Right lobe of liver (tissue), 6 donors: ENCODE measurements at regions not wholly inside any gene's neighbourhood (a gene's known extent, or its start where the extent isn't known, plus 50 kb on each side); places are given as distances from the start of the nearest gene placed in this dataset.

Experiments
- ATAC-seq, 4 donors: fragments of 200-7000 bp; cut with Tn5 transposase; one replicate each; pipeline ENCODE4 v1.9.1; 2020; ENCODE audit warnings: mild to moderate bottlenecking in 4 of 4, moderate library complexity in 4 of 4
- DNase-seq, 3 donors: peaks; one replicate each; pipeline ENCODE4 v3.0.0-alpha.2; 2020
- H3K27ac ChIP-seq, 3 donors: fragments of 200-600 bp; one replicate each; pipeline ENCODE4 v1.8.0; 2022
- H3K27me3 ChIP-seq, 2 donors: fragments of 200-600 bp; one replicate each; pipeline ENCODE4 v1.8.0; 2022
- H3K36me3 ChIP-seq, 4 donors: fragments of 200-600 bp; sonication (generic) in 1 of 4; one replicate each; pipeline versions ENCODE4 v1.5.1 to v1.8.0; 2017 to 2022; ENCODE audit warnings: control low read depth in 1 of 4
- H3K4me1 ChIP-seq, 4 donors: fragments of 200-600 bp; sonication (generic) in 1 of 4; one replicate each; pipeline versions ENCODE4 v1.5.1 to v1.8.0; 2017 to 2022; ENCODE audit warnings: control low read depth in 1 of 4
- H3K4me3 ChIP-seq, 3 donors: fragments of 200-600 bp; one replicate each; pipeline ENCODE4 v1.8.0; 2022
- H3K9me3 ChIP-seq, 4 donors: fragments of 200-600 bp; sonication (generic) in 1 of 4; one replicate each; pipeline versions ENCODE4 v1.5.1 to v1.8.0; 2017 to 2022; ENCODE audit warnings: control low read depth in 1 of 4
- POLR2A ChIP-seq: fragments of 450-650 bp; IDR thresholded peaks from one replicate; pipeline ENCODE4 v1.6.1; 2017; ENCODE audit warnings: antibody characterized with exemption, mild to moderate bottlenecking
- WGBS: methylation state at CpG from one replicate; pipeline ENCODE4 v1.1.6; 2018; ENCODE audit warnings: low coverage, low lambda C conversion rate; ENCODE audit not compliant: insufficient coverage; ENCODE audit errors: missing lambda C conversion rate; 5-methylcytosine and 5-hydroxymethylcytosine counted together
- intact Hi-C, 2 donors: fragments of 100-400 bp; cut with DNase I; formaldehyde crosslinking; loops; one replicate each; pipeline versions ENCODE4 v1.11.2 to v1.14.1; 2022
- TF ChIP-seq, protein P1 (sequence below), 4 donors: fragments of 200-600 bp in 3 of 4; fragments of 450-650 bp in 1 of 4; IDR thresholded peaks; one replicate each; pipeline versions ENCODE4 v1.5.1 to v1.8.0; 2016 to 2022; ENCODE audit warnings: antibody characterized with exemption in 4 of 4, mild to moderate bottlenecking in 2 of 4
- donor health status: DM: no; HTN: yes; CAD: no.
- donor health status: DM: no; HTN: no; CAD: no.
- donor health status: DM: no; HTN: no; CAD: no.
- donor health status: DM: no; HTN: yes; CAD: no.
- donor health status: DM: no; HTN: yes; CAD: no.

DNA sequence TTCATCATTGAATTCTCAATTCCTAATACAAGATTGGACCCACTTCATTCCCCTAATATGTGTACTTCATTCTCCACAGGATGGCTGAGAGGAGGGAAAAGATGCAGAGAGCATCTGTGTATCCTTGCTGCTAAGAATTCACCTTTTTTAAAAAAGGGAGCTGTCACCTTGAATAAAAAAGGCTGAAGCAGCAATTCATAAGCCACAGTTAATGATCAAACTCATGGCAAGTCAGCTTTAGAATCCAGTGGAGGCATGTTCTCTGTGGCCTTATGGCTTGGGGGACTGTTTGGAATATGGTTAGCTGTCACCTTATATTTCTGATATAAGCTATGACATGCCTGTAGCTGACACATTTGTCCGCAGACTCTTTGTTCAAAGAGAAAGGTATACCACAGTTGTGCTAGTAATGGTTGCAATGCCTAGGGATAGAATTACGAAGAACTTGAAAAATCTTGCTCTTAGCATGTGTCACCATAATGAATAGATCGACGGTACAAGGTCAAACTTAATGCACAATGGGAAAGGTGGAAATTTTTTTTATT lies 256.8 kb upstream of the TNC start:
- Histone ChIP-seq H3K4me1 (no peaks in the 10 kb centered on the region), H3K9me3 (no peaks in the 10 kb centered on the region), H3K4me3 (no peak overlapping the region), H3K27me3 (no peaks in the 10 kb centered on the region), H3K27ac (no peak overlapping the region), H3K36me3 (no peaks in the 10 kb centered on the region)
- intact Hi-C loops = no loop called here
- ATAC-seq = no peak
- TF ChIP-seq POLR2A = no peak
- TF ChIP-seq, protein P1, sequence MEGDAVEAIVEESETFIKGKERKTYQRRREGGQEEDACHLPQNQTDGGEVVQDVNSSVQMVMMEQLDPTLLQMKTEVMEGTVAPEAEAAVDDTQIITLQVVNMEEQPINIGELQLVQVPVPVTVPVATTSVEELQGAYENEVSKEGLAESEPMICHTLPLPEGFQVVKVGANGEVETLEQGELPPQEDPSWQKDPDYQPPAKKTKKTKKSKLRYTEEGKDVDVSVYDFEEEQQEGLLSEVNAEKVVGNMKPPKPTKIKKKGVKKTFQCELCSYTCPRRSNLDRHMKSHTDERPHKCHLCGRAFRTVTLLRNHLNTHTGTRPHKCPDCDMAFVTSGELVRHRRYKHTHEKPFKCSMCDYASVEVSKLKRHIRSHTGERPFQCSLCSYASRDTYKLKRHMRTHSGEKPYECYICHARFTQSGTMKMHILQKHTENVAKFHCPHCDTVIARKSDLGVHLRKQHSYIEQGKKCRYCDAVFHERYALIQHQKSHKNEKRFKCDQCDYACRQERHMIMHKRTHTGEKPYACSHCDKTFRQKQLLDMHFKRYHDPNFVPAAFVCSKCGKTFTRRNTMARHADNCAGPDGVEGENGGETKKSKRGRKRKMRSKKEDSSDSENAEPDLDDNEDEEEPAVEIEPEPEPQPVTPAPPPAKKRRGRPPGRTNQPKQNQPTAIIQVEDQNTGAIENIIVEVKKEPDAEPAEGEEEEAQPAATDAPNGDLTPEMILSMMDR (IDR thresholded peaks at IDR 0.05) = no peak
- WGBS = 73% methylated on average over 4 of the region's 4 CpGs
- DNase-seq = no peak

DNA sequence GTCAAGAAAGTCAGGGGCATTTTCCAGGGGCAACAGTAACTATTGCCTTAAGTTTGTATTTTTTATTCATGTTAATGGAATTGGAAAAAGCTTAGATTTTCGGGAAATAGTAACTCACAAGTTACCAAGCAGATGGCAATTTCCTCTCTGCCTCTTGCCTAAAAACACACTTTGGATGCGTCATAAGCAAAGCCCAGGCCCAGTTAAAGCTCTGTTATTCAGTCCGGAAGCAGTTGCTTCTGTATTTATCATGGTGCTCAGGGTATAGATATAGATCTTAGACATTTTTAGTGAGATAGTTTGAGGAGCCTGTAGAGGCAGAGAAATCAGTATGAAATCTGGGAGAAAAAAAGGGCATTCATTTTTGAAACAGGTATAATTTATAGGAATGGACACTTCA lies 260.3 kb upstream of the TNC start:
- WGBS = 64% methylated on average over 3 of the region's 3 CpGs
- DNase-seq (no peak), ATAC-seq (no peak)
- no peak overlapping the region for H3K27ac ChIP-seq
- no peak for TF ChIP-seq POLR2A
- TF ChIP-seq, protein P1 (IDR thresholded peaks at IDR 0.05) = no peak
- no peaks in the 10 kb centered on the region for H3K9me3 ChIP-seq
- H3K27me3 ChIP-seq = no peaks in the 10 kb centered on the region
- intact Hi-C loops = no loop called here
- H3K4me1 ChIP-seq = no peaks in the 10 kb centered on the region
- H3K36me3 ChIP-seq = no peaks in the 10 kb centered on the region
- no peak overlapping the region for H3K4me3 ChIP-seq

DNA sequence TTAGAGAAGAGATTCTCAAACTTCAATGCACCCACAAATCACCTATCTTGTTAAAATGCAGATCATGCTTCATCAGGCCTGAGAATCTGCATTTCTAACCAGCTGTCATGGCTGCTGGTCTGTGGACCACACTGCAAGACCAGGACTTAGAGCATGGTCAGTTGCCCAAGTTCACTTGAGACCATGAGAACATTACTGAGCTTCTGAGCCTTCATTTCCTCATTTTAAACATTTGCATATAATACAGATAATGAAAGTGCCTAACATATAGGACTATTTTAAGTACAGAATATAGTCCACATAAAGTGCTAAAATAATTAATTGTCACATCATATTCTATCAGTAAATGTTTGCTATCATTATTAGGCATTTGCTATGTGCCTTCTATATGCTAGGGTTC lies 260.8 kb upstream of the TNC start:
- intact Hi-C loops = no loop called here
- H3K36me3 ChIP-seq = no peaks in the 10 kb centered on the region
- H3K27me3 ChIP-seq = no peaks in the 10 kb centered on the region
- H3K9me3 ChIP-seq = no peaks in the 10 kb centered on the region
- H3K4me3 ChIP-seq = no peak overlapping the region
- no peaks in the 10 kb centered on the region for H3K4me1 ChIP-seq
- no peak for TF ChIP-seq POLR2A
- TF ChIP-seq, protein P1 (IDR thresholded peaks at IDR 0.05) = no peak
- H3K27ac ChIP-seq = no peak overlapping the region
- DNase-seq (no peak), ATAC-seq (no peak)

DNA sequence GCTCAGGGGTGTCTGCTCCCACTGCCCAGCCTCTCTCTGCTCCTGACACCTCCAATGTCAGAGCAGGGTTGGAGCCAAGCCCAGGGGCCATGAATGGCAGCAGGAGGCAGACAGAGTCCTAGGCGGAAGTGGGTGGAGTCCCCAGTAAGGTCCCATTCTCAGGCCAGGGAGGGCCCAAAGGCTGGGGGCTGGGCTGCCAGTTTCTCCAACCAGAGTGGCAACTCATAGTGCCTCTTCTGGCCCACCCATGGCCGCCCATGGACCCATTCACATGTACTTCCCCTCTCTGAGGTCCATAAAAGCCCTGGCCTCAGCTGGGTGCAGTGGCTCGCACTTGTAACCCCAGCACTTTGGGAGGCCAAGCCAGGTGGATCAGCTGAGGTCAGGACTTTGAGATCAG lies 261.8 kb upstream of the TNC start:
- H3K27me3 ChIP-seq = no peaks in the 10 kb centered on the region
- H3K27ac ChIP-seq = no peak overlapping the region
- TF ChIP-seq, protein P1 (IDR thresholded peaks at IDR 0.05) = no peak
- TF ChIP-seq POLR2A = no peak
- H3K36me3 ChIP-seq = no peaks in the 10 kb centered on the region
- H3K9me3 ChIP-seq = no peaks in the 10 kb centered on the region
- ATAC-seq (peak in 1 of 4 donors; percentile 14), DNase-seq (peak in 1 of 3 donors; percentile 42)
- H3K4me3 ChIP-seq = no peak overlapping the region
- WGBS = no CpG with 5 or more reads among the region's 3 CpGs
- no peaks in the 10 kb centered on the region for H3K4me1 ChIP-seq
- intact Hi-C loops = no loop called here

- 71% methylated on average over 1 of the region's 2 CpGs for WGBS
- ATAC-seq (no peak), DNase-seq (no peak)
- no peak for TF ChIP-seq POLR2A
- TF ChIP-seq, protein P1 (IDR thresholded peaks at IDR 0.05) = no peak
- intact Hi-C loops = no loop called here
- no peaks in the 10 kb centered on the region for H3K36me3 ChIP-seq
- H3K9me3 ChIP-seq = no peaks in the 10 kb centered on the region
- no peak overlapping the region for H3K27ac ChIP-seq
- no peaks in the 10 kb centered on the region for H3K27me3 ChIP-seq
- H3K4me3 ChIP-seq = no peak overlapping the region
- H3K4me1 ChIP-seq = no peaks in the 10 kb centered on the region
These were observed 264.9 kb upstream of the TNC start for GRCh38 chr9:115382865-115383264.
